NCI-H2227 treated with DMSO at 0.1 percent for 48 hours (cell line): ENCODE measurements at regions not wholly inside any gene's neighbourhood (a gene's known extent, or its start where the extent isn't known, plus 50 kb on each side); places are given as distances from the start of the nearest gene placed in this dataset.
"Not testable (repeated sequence)": the region's sequence is repeated elsewhere in the genome, so short reads cannot be mapped to it uniquely, and the experiment has no call there.

Experiments
- DNase-seq: peaks from one replicate; lab custom pipeline; 2025; lab: John Stamatoyannopoulos, UW

DNA sequence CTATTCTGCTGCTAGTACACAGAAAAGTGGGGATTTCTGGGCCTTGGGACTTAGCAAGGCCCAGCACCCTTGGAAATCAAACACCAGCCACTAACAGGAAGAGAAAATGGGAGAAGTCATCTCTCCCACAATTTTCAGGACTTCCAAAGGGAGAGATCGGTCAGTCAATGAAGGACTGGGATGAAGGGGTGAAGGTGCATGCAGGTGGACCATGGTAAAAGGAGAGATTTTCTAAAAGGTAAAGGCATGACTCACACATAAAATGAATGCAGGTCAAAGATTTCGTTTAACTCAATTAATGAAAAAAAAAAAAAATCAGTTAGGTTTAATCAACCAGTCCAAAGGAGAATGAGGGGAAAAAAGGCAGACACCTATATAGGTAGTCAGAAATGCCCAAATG is 176.4 kb upstream of the PROK2 start:
- DNase-seq = no peak

DNA sequence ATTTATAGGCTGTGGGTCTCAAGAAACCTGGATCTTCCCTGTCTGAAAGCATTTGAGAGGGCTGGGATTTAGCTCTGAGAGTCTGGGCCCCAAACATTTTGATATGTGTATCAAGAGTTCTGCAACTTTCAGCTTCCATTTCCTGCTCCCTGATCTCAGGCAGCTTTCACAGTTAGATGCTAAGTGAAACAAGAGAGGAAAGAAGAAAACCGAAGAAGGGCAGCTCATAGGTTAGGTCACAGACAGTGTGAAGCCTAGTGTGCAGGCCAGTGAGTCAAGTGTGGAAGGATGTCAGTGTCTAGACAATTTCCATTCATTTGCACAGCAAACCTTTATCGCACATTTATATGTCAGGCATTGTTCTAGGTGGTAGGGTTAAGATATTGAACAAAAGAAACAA is 173.6 kb upstream of the PROK2 start:
- no peak for DNase-seq

DNA sequence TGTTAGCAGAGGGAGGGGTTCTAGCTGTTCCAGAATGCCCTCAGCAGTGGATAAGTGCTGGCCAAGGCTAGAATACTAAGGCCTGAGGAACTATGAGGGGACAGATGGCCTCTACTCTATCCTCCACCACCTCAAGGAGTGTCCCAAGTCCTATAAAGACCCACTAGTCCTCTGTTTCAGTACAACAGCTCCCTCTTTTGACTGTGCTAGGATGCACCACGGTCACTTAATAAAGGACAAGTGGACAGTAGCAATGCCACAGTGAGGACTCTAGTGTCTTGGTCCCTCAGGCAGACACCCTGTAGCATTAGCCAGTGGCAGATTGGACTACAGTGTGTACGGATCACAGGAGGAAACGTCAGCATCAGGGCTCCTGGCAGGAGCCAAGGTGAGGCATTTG is 171.8 kb upstream of the PROK2 start:
- no peak for DNase-seq

DNA sequence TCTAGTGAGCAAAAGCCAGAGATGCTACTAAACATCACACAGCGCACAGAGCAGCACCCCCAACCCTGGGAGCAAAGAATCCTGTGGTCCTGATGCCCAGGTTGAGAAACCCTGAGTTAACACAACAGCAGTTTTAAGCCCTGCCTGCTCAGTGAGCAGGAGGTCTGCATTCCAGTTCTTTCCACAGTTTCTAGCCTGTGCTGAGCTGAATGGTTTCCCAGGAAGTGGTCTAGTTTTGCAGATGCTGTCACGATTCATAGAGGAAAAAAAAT is 171.1 kb upstream of the PROK2 start:
- DNase-seq = no peak

DNA sequence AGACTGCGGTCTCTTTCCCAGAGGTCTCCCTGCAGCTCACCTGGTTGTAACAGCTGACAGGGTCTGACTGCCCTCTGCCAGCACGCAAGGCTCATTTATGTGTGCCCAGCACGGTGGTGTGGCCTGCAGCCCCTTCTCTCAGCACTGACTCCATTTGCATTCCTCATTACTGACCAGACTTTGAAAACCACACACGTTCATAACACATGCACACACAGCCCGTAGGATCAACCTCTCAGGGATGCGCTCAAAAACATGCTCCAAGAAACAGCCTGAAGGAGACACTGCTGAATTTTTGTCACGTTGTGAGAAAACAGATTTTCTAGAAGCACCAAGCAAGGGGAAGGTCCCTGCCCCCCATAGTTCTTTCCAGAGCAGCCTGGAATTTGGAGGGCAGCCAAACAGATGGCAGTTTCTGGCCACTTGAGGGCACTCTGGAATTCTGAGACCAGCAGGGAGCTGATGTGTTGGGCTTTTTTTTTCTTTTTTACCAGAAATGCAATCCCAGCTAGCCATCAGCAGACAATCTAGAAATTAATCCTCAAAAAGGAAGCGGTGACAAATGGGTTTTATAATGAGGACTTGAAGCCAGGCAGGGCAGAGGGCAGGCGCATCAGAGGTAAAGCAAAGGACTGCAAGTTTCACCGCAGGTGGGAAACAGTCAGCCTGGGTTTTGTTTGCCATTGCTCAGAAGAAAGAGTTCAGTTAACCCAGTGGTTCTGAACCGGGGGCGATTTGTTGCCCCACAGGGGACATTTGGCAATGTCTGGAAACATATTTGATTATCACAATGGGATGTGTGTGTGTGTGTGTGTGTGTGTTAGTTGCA is 170.5 kb upstream of the PROK2 start:
- peak; percentile 87 for DNase-seq

DNA sequence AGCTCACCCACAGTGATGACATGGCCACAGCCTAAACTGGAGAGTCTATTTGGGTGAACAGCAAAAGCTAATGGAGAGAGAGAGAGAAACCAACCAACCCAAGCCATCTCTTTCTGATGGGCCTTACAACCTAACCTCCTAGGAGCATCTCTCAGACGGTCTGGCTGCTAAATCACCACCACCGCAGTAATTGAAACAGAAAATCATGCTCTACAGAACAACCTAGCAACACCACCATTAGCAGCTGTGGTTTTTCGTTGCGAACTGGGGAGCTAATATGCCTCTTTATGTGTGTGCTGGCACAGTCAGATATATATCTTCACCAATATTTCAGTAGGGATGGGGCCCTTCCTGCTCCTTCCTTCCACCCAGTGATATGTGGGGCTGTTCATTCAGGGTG is 166.9 kb upstream of the PROK2 start:
- no peak for DNase-seq

DNA sequence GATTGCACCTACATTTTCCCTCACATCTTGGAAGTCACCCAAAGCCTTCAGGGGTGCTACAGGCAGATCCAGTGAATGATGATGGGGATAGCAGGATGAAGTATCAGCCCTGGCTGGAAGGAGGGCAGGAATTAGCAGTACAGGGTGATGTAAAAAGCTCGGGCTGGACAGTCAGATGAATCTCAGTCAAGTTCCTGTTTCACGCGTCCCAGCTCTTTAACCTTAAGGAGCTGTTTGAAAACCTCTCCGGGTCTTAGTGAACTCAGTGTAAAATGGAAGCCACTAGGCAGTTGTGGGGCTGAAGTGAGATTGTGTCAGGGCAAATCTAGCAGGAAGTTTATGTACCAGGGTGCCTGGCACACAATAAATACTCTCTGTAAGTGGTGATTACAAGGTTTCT is 166.4 kb upstream of the PROK2 start:
- DNase-seq = no peak

DNA sequence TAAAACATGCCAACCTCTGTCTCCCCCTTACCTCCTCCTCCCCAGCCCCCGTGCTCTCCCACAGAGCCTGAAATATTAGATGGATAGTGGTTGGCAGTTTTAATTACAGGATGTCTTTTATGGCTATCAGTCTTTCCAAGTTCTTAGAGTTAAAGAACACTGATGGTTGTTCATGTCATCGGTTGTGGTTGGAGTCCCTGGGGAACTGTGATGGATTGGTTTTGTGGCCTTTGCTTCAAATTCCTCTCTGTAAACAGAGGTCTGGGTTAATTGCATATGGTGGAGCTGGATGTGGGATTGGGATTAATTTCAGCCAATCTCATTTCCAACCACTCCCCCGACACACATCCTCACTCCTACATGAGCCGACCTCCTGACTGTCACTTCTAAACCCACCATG is 164.5 kb upstream of the PROK2 start:
- no peak for DNase-seq

DNA sequence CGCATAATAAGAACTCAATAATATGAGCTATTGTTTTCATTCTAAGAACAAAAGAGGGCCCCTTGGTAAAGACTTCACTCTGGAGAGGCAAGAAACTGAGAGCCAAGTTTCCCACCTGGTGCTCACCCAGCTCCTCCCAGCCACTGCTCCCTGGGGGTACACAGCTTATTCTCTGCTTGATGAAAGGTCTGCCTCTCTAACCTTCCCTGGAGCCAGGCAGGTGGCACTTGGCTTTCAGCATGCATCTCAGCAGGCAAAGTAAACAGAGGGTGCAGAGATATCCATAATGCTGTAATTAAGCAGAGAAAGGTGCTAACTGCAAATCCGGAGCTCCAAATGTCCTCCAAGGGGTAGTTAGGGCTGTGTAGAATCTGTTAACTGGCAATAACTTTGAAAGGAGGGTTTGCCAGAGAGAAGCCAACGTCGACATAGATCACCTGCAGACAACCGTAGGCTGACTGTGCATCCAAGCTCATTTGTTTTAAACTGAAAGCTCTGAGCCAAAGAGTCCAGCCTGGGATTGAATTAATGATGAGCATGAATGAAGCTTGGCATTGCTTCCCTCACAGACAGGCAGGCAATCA is 159.6 kb upstream of the PROK2 start:
- no peak for DNase-seq

DNA sequence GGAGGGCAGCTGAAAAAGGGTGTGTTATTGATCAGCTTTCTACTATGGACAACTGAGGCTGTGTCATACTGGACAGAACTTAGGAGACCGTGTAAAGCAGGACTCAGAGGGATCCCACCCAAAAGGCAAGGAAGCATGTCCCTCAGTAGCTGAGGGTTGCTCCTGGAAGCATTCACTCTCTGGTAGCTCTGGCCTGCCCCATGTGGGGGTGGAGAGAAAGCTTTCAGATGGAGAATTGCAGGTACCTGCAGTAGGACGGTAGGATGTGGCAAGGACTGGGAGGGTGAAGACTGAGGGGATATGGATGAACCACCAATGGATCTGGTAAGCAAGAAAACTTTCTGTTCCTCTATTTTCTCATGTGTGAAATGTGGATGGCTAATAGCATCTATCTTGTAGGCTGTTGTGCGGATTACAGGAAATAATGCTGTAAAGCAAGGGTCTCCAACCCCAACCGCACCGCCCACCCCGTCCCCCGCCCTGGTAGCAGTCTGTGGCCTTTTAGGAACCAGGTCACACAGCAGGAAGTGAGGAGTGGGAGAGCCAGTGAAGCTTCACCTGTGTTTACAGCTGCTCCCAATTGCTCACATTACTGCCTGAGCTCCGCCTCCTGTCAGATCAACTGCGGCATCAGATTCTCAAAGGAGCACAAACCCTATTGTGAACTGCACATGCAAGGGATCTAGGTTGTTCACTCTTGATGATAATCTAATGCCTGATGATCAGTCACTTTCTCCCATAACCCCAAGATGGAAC is 157.7 kb upstream of the PROK2 start:
- DNase-seq = no peak

DNA sequence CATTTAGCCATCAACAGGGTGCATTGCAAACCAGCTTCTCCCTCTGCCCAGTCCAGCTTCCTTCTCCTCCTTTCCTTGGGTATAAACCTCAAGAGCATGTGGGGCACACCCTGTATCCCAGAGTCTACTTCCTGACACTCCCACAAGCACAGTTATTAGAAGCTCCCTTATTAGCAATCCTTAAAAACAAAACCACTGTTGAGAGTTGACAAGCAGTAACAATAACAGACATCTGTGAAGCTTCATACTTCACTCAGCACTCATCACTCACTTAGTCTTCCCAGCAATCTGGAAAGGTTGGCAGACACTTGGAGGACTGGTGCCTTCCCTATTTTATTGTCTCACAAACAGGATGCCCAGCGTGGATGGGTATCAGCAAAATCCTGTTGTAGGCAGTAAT is 155.5 kb upstream of the PROK2 start:
- DNase-seq = no peak

DNA sequence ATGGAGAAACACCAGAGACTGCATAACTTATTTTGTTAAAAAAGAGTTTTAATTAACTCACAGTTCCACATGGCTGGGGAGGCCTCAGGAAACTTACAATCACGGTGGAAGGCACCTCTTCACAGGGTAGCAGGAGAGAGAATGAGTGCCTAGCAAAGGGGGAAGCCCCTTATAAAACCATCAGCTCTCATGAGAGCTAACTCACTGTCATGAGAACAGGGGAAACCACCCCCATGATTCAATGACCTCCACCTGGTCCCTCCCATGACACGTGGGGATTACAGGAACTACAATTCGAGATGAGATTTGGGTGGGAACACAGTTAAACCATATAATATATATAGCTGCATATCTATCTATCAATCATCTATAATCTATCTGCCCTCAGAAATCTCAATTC is 153.1 kb upstream of the PROK2 start:
- DNase-seq = not testable (repeated sequence)

DNA sequence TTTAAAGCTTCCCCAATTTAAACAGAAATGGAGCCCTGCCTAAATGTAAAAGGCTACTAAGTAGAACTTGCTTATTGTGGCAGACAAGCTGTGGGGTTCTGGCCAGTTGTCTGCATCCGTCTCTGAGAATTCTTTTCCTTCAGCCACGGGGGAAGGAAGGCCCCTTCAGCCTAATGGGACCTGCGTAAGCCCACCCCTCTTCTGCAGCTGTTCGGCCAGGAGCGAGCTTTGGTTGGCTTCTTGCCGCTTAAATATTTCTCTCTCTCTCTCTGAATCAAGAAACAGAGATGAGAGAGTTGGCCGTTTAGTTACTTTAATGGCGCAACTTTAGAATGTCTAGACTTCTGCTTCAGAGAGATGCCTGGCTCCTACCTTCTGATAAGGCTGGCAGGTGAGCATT is 151.7 kb upstream of the PROK2 start:
- no peak for DNase-seq

DNA sequence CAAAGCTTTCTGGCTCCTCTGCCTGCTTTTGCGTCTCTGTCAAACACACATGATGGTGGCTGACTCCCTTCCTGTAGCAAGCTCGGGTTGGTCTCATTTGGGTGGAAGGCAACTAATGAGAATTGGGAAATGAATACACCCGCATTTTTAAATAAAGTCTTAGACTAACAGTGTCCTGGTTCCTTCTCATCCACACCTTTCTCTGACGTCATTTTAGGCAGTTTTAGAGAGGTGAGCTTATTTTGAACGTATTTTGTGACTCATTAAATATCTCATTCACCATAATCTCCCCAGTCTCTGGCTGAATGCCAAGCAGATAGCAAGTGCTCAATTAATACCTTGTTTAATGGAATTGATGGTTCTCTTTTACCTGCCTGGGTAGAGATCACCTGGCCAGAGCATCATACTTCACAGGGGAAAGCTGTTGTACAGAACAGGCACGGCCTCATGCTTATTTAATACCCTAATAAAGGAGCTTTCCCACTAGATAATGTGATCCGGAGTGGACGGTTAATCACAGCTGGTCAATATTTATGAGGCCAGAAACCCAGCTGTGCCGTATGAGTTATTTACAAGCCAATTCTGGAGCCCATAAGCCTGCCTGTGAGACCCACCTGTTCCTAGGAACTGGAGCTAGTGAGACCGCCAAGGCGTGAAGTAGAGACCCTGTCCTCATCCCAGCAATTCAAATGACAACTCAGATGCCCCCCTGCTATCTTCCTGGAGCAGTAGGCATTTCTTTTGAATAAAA is 149.7 kb upstream of the PROK2 start:
- DNase-seq = no peak

DNA sequence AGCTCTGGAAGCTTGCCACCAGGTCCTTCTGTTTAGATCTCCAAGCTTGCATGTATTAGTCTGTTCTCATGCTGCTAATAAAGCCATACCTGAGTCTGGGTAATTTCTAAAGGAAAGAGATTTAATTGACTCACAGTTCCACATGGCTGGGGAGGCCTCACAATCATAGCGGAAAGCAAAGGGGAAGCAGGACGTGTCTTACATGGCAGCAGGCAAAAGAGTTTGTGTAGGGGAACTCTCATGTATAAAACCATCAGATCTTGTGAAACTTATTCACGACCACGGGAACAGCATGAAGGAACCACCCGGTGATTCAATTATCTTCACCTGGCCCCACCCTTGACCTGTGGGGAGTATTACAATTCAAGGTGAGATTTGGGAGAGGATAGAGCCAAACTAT is 147.0 kb upstream of the PROK2 start:
- DNase-seq = no peak

DNA sequence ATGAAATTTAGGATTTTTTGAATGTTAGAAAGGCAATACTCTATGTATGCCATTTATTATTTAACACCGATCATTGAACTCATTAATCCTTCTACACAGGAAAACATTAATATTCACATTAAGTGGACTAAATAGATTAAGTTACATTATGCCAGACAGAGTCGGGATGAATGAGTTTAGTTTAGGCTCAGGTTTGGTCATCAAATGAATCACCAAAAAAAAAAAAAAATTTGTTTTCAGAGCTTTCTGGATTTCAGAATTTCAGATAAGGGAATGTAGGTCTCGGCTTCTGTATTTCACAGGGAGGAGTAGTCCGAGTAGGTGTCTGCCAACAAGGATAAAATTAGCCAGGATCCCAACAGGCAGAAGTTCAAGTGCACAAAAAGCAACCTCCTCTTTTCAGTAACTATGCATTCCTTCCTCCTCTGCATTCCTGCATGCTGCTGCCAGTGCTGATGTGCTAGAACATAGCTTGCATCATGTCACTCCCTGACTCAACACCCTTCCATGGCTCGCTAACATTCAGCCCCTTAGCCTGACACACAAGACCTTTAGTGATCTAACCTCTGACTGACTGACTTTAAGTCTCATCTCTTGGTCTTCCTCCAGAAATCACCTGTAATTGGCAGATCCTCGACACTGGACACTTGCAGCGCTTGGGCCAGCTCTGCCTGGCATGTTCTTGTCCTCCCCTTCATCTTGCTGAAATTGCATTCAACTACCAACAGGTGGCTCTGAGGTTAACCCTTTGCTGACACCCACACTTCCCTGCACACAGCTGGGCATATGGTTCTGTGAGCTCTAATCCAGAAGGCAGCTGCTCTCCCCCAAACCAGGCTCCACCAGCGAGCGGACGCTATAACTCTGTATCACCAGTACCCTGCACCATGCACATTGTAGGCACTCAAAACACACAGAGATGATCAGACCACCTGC is 145.4 kb upstream of the PROK2 start:
- DNase-seq = no peak

DNA sequence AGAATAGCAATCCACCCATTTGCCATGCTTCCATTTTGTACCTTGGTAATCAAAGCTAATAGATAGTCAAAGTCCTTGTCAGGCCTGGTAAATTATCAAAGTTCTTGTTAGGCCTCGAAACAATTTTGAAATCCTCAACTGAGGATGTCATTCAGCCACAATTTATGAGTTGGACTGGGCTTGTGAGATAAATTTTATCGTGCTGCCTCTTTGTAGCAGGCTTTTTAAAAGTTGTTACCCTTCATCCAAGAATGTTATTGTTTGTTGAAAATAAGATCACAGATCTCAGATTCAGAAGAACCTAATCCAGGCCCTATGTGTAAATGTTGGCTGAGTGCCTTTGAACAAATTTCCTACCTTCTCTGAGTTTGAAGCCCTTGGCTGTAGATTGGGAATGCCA is 143.3 kb upstream of the PROK2 start:
- no peak for DNase-seq

DNA sequence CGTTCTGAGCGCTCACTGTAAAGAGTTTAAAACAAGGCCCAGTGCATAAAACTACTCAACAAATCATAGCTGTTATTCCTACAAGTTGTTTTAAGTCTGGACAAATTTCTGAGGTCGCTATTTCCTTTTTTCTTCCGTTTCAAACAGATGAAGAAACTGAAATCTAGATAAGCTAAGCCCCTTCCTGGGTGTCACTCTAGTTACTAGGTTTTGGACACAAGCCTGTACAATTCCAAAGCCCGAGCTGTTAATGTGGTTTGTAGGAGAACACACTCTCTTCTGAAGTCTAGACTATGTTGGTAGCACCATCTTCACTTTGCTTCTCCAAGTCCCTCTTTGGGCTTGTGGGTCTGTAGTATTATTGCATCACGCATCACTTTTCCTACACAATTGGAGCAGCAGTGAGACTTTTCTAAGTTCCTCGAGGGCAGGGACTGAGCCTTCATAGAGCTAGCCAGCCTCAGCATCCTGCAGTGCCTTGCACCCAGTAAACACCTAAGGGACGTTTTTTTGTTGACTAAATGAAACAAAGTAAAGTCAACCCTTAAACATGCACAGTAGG is 142.6 kb upstream of the PROK2 start:
- no peak for DNase-seq

DNA sequence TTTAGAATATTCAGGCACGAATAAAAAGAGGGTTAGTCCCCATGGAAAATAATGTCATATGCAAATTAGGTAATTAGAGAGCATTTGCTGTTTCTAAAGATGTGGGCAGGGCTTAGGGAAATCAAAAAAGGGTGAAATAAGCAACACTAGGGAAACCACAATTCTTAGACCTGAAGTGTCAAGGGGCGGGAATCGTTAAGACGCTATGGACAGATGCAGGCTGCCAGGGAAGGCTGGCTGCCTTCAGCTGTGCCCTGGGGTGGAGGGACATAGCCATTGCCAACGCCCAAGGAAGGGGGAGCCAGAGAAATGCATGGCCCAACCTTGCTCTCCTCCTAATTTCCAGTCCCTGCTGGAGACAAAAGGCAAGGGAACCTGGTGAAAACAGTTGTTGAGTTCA is 141.7 kb upstream of the PROK2 start:
- no peak for DNase-seq

DNA sequence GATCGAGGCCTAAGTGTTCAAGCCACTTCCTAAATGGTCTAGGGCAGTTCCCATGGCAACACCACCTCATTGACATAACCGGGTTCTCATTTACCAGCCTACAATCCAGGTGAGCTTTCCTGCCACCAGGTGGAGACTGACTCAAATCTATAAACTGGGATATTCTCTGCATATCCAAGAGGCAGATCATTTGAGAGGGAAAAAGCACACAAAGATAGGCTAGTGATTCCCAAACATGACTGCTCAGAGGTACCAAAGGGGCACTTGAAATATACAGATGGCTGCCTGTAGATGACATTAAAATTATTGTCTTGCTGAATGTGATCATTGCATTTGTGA is 141.3 kb upstream of the PROK2 start:
- DNase-seq = no peak

DNA sequence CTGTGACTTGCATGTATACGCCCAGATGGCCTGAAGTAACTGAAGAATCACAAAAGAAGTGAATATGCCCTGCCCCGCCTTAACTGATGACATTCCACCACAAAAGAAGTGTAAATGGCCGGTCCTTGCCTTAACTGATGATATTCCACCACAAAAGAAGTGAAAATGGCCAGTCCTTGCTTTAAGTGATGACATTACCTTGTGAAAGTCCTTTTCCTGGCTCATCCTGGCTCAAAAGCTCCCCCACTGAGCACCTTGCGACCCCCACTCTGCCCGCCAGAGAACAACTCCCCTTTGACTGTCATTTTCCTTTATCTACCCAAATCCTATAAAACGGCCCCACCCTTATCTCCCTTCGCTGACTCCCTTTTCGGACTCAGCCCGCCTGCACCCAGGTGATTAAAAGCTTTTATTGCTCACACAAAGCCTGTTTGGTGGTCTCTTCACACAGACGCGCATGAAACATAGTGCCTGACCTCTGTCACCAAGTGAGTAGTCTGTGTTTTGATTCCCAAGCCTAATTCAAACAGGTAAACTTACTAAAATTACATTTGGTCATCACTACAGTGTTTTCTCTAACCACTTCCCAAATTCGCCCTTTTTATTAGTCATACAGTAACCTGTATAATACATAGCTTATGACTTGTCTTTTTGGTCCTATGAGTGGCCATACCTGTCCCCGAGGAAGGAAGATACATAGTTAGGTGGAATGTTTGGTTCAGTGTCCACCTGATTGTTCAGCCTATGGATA is 140.7 kb upstream of the PROK2 start:
- DNase-seq = not testable (repeated sequence)
